Peyer's patch (tissue), 4 donors: ENCODE measurements at regions not wholly inside any gene's neighbourhood (a gene's known extent, or its start where the extent isn't known, plus 50 kb on each side); places are given as distances from the start of the nearest gene placed in this dataset.

Source experiments
- DNase-seq, 3 donors: peaks; one replicate each; pipeline ENCODE4 v3.0.0-alpha.2; 2017 to 2019
- H3K27ac ChIP-seq, 4 donors: fragments of 200-600 bp; sonication (generic); one replicate each; pipeline ENCODE4 v1.5.1; 2016 to 2019
- H3K27me3 ChIP-seq, 2 donors: fragments of 200-600 bp; sonication (generic); one replicate each; pipeline ENCODE4 v1.5.1; 2019
- H3K36me3 ChIP-seq, 3 donors: fragments of 200-600 bp; sonication (generic); one replicate each; pipeline ENCODE4 v1.5.1; 2016 to 2019
- H3K4me1 ChIP-seq, 4 donors: fragments of 200-600 bp; sonication (generic); one replicate each; pipeline ENCODE4 v1.5.1; 2016 to 2019
- H3K4me3 ChIP-seq, 4 donors: fragments of 200-600 bp; sonication (generic); 1 replicate in 3 of 4; 2 replicates in 1 of 4; pipeline ENCODE4 v1.5.1; 2016 to 2019; ENCODE audit warnings: mild to moderate bottlenecking in 1 of 4
- H3K9me3 ChIP-seq, 4 donors: fragments of 200-600 bp; sonication (generic); one replicate each; pipeline ENCODE4 v1.5.1; 2016 to 2019; ENCODE audit warnings: mild to moderate bottlenecking in 1 of 4
- POLR2A ChIP-seq, 2 donors: fragments of 450-650 bp; IDR thresholded peaks; one replicate each; pipeline ENCODE4 v1.5.1; 2017; ENCODE audit warnings: antibody characterized with exemption in 2 of 2, mild to moderate bottlenecking in 2 of 2, moderate library complexity in 2 of 2
- TF ChIP-seq, protein P1 (sequence below), 6 experiments: fragments of 450-650 bp in 4 of 6; fragments of 200-600 bp in 2 of 6; sonication (generic) in 1 of 6; IDR thresholded peaks; one replicate each; pipeline ENCODE4 v1.5.1; 2017 to 2019; ENCODE audit warnings: antibody characterized with exemption in 6 of 6, mild to moderate bottlenecking in 3 of 6, moderate library complexity in 1 of 6

- Histone ChIP-seq H3K9me3 (no peaks in the 10 kb centered on the region), H3K36me3 (no peaks in the 10 kb centered on the region), H3K27me3 (no peaks in the 10 kb centered on the region), H3K27ac (peak overlapping the region in 2 of 4 donors; percentile 9 to 10), H3K4me3 (no peak overlapping the region), H3K4me1 (peaks cover 0 to 8% (median 0%) of the 10 kb centered on the region in 4 donors)
- DNase-seq, result peak in 2 of 3 donors; percentile 19 to 85
- TF ChIP-seq, protein P1, sequence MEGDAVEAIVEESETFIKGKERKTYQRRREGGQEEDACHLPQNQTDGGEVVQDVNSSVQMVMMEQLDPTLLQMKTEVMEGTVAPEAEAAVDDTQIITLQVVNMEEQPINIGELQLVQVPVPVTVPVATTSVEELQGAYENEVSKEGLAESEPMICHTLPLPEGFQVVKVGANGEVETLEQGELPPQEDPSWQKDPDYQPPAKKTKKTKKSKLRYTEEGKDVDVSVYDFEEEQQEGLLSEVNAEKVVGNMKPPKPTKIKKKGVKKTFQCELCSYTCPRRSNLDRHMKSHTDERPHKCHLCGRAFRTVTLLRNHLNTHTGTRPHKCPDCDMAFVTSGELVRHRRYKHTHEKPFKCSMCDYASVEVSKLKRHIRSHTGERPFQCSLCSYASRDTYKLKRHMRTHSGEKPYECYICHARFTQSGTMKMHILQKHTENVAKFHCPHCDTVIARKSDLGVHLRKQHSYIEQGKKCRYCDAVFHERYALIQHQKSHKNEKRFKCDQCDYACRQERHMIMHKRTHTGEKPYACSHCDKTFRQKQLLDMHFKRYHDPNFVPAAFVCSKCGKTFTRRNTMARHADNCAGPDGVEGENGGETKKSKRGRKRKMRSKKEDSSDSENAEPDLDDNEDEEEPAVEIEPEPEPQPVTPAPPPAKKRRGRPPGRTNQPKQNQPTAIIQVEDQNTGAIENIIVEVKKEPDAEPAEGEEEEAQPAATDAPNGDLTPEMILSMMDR (IDR thresholded peaks at IDR 0.05), result no peak
- TF ChIP-seq POLR2A (IDR thresholded peaks at IDR 0.05), result no peak
Measured at GRCh38 chr4:128468123-128468989, 180.7 kb upstream of the PGRMC2 start.

- Histone ChIP-seq H3K4me3 (no peak overlapping the region), H3K27ac (no peak overlapping the region), H3K4me1 (peaks cover 0 to 8% (median 0%) of the 10 kb centered on the region in 4 donors), H3K9me3 (no peaks in the 10 kb centered on the region), H3K36me3 (no peaks in the 10 kb centered on the region), H3K27me3 (no peaks in the 10 kb centered on the region)
- no peak for DNase-seq
- TF ChIP-seq, protein P1 (IDR thresholded peaks at IDR 0.05), result no peak
- no peak for TF ChIP-seq POLR2A (IDR thresholded peaks at IDR 0.05)
Measured at GRCh38 chr4:128465523-128465922, 177.9 kb upstream of the PGRMC2 start.

DNA sequence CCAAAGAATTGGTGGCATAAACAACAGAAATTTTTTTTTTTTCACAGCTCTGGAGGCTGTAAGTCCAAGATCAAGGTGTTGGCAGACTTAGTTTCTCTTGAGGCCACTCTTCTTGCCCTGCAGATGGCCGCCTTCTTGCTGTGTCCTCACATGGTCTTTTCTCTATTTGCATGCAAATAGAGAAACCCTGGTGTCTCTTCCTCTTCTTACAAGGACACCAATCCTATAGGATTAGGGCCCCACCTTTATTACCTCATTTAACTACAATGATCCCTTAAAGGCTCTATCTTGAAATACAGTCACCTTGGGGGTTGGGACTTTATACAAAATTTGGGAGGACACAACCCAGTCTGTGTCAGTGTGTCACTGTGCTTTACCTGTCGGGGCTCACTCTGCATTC, 175.4 kb upstream of the PGRMC2 start:
- Histone ChIP-seq H3K9me3 (no peaks in the 10 kb centered on the region), H3K4me3 (no peak overlapping the region), H3K27me3 (no peaks in the 10 kb centered on the region), H3K36me3 (no peaks in the 10 kb centered on the region), H3K4me1 (peaks cover 0 to 5% (median 0%) of the 10 kb centered on the region in 4 donors), H3K27ac (no peak overlapping the region)
- TF ChIP-seq, protein P1 (IDR thresholded peaks at IDR 0.05), result no peak
- TF ChIP-seq POLR2A (IDR thresholded peaks at IDR 0.05), result no peak
- no peak for DNase-seq

DNA sequence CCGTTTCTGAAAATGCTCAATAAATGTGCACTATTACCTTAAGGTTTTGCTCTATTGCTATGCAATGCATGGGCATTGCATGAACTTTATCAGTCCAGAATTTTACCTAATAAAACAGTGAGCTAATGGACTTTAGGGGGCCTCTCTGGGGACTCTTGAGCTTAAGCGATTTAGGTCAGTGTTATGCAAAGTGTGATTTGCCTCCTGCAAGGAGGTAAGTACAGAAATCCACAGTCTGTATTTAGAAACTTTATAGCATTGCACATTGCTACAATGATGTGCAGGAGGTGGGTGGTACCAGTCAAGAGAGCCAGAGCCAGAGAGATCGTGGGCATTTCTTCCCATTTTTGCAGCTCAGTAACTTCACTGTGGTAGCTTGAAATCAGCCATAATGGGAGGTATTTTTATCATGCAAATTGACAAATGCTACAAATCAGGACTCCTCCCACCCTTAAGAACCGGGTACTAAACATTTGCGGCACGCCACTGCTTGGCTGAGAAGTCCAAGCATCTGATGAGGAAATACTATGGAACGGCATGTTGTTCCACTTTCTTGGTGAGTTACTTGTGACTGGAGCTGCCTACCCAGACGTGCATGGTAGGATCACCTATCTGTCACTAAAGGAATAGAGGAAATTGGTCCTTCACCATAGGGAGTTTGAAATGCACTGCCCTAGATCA, 174.6 kb upstream of the PGRMC2 start:
- no peak overlapping the region for H3K4me3 ChIP-seq
- TF ChIP-seq, protein P1 (IDR thresholded peaks at IDR 0.05), result no peak
- TF ChIP-seq POLR2A (IDR thresholded peaks at IDR 0.05), result no peak
- DNase-seq, result no peak
- no peak overlapping the region for H3K27ac ChIP-seq
- no peaks in the 10 kb centered on the region for H3K36me3 ChIP-seq
- H3K27me3 ChIP-seq, result no peaks in the 10 kb centered on the region
- H3K9me3 ChIP-seq, result no peaks in the 10 kb centered on the region
- no peaks in the 10 kb centered on the region for H3K4me1 ChIP-seq

GRCh38 chr4:128461291-128462102, 173.9 kb upstream of the PGRMC2 start:
- no peak for TF ChIP-seq POLR2A (IDR thresholded peaks at IDR 0.05)
- TF ChIP-seq, protein P1 (IDR thresholded peaks at IDR 0.05), result no peak
- H3K27me3 ChIP-seq, result no peaks in the 10 kb centered on the region
- H3K4me1 ChIP-seq, result no peaks in the 10 kb centered on the region
- H3K36me3 ChIP-seq, result no peaks in the 10 kb centered on the region
- H3K9me3 ChIP-seq, result no peaks in the 10 kb centered on the region
- H3K4me3 ChIP-seq, result no peak overlapping the region
- H3K27ac ChIP-seq, result no peak overlapping the region
- DNase-seq, result peak in 1 of 3 donors; percentile 60
